NCI-H146 treated with DMSO at 0.1 percent for 48 hours (cell line): ENCODE measurements at regions not wholly inside any gene's neighbourhood (a gene's known extent, or its start where the extent isn't known, plus 50 kb on each side); places are given as distances from the start of the nearest gene placed in this dataset.
"Not testable (repeated sequence)": the region's sequence is repeated elsewhere in the genome, so short reads cannot be mapped to it uniquely, and the experiment has no call there.

Experiments
- DNase-seq: peaks from one replicate; lab custom pipeline; 2025; ENCODE audit not compliant: unreplicated experiment; lab: John Stamatoyannopoulos, UW

DNA sequence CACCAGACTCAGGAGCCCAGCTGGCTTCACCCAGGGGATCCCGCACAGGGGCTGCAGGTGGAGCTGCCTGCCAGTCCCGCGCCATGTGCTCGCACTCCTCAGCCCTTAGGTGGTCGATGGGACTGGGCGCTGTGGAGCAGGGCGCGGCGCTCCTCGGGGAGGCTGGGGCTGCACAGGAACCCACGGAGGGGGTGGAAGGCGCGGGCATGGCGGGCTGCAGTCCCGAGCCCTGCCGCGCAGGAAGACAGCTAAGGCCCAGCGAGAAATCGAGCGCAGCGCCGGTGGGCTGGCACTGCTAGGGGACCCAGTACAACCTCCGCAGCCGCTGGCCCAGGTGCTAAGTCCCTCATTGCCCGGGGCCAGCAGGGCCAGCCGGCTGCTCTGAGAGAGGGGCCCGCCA lies 202.9 kb downstream of the SPANXN4 start:
- not testable (repeated sequence) for DNase-seq

GRCh38 chrX:143206966-143207365 lies 181.2 kb downstream of the SPANXN4 start:
- no peak for DNase-seq

DNA sequence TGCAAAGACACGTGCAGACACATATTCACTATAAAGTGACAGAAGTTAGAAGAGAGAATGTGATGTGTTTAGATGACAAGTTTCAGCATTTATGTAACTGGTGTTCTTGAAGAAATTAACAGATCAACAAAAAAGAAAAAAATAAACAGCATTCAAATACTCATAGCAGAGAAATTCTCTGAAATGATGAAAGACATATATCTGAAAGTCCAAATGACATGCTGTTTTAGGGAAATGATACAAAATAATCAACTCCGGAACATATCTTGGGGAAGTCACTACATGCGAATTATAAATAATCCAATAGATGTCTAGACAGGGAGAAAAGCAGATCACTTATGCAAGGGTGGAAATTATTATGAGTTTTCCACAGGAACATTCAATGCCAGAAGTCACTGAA lies 146.0 kb downstream of the SPANXN4 start:
- DNase-seq, result no peak

DNA sequence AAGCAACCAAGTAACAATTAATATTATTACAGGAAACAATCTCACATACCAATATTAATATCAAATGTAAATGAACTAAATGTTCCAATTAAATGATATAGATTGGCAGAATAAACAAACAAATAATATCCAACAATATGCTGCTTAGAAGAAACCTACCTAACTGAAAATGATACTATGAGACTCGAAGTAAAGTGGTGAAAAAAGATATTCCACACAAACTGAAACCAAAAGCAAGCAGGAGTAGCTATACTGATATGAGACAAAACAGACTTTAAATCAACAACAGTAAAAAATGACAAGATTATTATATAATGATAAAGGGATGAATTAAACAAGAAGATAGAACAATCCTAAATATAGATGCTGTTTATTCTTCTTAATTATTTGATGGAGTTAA lies 140.1 kb downstream of the SPANXN4 start:
- DNase-seq, result no peak

- no peak for DNase-seq
Measured at GRCh38 chrX:143139681-143140080, 114.0 kb downstream of the SPANXN4 start.

- peak; percentile 93 for DNase-seq
Measured at GRCh38 chrX:143121477-143121876, 95.7 kb downstream of the SPANXN4 start.

DNA sequence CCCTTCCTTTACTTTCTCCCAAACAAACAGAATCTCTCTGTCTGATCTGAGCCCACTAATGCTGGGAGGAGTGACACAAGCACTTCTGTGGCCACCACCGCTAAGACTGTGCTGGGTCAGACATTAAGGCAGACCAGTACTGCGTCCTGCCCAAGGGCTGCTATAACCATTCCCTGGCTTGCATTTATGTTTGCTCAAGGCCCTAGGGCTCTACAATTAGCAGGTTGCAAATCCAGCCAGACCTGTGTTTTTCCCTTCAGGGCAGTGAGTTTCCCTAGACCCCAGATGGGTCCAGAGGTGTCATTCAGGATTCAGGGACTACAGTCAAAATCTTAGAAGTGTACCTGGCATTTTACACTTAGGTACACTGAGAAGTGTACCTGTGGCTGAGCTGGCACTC lies 89.7 kb downstream of the SPANXN4 start:
- no peak for DNase-seq

- no peak for DNase-seq
Measured at GRCh38 chrX:143095816-143096215, 70.1 kb downstream of the SPANXN4 start.

DNA sequence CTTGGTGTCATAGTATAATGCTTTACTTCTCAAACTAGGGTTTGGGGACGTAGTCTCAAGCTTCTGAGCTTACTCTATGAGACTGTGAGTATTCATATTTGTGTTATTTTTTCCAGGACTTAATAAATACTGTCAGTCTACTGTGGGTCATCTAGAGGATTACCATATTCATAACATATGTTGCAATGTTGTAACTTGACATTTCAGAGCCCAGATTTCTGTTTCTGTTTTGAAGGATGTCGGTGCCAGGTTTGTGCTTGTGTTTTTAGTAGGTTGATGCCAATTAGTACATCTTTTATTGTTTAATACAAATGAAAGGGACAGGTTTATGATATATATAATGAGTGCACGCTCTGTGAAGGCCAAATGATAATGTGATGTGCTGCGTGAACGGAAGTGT lies 69.6 kb downstream of the SPANXN4 start:
- no peak for DNase-seq

DNA sequence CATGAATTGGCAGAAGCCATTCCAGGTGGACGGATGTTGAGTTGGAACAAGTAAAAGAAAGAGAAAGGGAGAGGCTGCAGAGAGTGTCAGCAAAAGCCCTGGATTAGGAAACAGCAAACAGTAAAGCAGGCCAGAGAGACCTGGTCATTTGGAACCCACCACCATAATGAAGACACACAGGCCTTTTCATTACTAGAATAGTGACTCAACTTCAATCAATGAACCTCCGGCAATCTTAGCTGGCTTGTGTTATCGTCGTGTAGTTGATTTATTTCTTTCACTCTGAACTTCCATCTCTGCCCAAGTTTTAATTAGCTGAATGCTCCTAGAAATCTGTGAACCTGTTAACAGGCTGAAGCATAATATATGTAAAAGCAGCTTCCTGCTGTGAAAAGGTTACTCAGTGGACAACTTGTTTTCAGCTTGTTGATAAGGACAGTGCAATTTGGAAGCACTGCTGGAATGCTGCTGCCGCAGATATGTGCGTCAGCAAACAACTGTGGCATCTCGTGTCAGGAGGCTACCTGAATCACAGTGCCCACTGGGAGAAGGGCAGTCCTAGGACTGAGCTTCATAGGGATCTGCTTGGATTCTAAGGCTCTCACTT lies 68.8 kb downstream of the SPANXN4 start:
- no peak for DNase-seq
